Rectal smooth muscle tissue (tissue), 1 donor: ENCODE measurements at regions not wholly inside any gene's neighbourhood (a gene's known extent, or its start where the extent isn't known, plus 50 kb on each side); places are given as distances from the start of the nearest gene placed in this dataset.

ENCODE experiments used
- H3K27ac ChIP-seq: one replicate; pipeline ENCODE4 v1.7.0; 2013; ENCODE audit warnings: low read depth, low read length, inconsistent platforms
- H3K27me3 ChIP-seq: one replicate; pipeline ENCODE4 v1.7.0; 2013; ENCODE audit warnings: low read length; ENCODE audit not compliant: control insufficient read depth, insufficient read depth
- H3K36me3 ChIP-seq: one replicate; pipeline ENCODE4 v1.7.0; 2013; ENCODE audit warnings: low read length; ENCODE audit not compliant: control insufficient read depth, insufficient read depth
- H3K4me1 ChIP-seq: one replicate; pipeline ENCODE4 v1.7.0; 2013; ENCODE audit warnings: low read length; ENCODE audit not compliant: control insufficient read depth, insufficient read depth
- H3K4me3 ChIP-seq: one replicate; pipeline ENCODE4 v1.7.0; 2013; ENCODE audit warnings: low read length
- H3K9ac ChIP-seq: one replicate; pipeline ENCODE4 v1.7.0; 2013; ENCODE audit warnings: low read length

- H3K4me1 ChIP-seq: peaks cover 10% of the 10 kb centered on the region
- peak overlapping the region; percentile 71 for H3K27ac ChIP-seq
- no peak overlapping the region for H3K4me3 ChIP-seq
- H3K36me3 ChIP-seq: no peaks in the 10 kb centered on the region
- no peak overlapping the region for H3K9ac ChIP-seq
- no peaks in the 10 kb centered on the region for H3K27me3 ChIP-seq
Measured at GRCh38 chr2:8030573-8031303, 651.1 kb upstream of the ID2 start.

GRCh38 chr2:8031370-8031769, 650.5 kb upstream of the ID2 start:
- H3K27ac ChIP-seq: peak overlapping the region; percentile 71
- H3K4me3 ChIP-seq: no peak overlapping the region
- H3K4me1 ChIP-seq: peaks cover 10% of the 10 kb centered on the region
- H3K27me3 ChIP-seq: no peaks in the 10 kb centered on the region
- H3K36me3 ChIP-seq: no peaks in the 10 kb centered on the region
- H3K9ac ChIP-seq: no peak overlapping the region

GRCh38 chr2:8033546-8034096, 648.2 kb upstream of the ID2 start:
- H3K27ac ChIP-seq: no peak overlapping the region
- H3K4me1 ChIP-seq: peaks cover 10% of the 10 kb centered on the region
- no peak overlapping the region for H3K4me3 ChIP-seq
- H3K9ac ChIP-seq: no peak overlapping the region
- no peaks in the 10 kb centered on the region for H3K36me3 ChIP-seq
- H3K27me3 ChIP-seq: no peaks in the 10 kb centered on the region

DNA sequence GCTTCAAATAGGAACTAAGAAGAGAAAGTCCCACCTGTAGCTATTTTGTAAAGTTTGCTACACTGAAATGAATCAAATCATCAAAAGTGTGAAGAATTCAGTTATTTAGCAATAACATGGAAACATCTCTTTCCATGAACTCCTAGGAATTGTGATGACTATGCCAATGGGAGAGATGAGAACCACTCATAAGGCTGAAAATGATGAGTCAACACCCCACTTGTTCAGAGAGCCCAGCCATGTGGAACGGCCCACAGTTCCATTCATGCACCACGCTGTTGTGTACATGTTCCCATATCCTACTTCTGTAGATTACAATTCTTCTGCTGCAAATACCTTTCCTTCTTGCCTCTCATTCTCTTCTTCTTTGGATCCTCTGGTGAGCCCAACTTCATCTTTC, 645.5 kb upstream of the ID2 start:
- Histone ChIP-seq H3K27me3 (no peaks in the 10 kb centered on the region), H3K4me1 (peaks cover under 1% of the 10 kb centered on the region), H3K9ac (no peak overlapping the region), H3K27ac (no peak overlapping the region), H3K36me3 (no peaks in the 10 kb centered on the region), H3K4me3 (no peak overlapping the region)

DNA sequence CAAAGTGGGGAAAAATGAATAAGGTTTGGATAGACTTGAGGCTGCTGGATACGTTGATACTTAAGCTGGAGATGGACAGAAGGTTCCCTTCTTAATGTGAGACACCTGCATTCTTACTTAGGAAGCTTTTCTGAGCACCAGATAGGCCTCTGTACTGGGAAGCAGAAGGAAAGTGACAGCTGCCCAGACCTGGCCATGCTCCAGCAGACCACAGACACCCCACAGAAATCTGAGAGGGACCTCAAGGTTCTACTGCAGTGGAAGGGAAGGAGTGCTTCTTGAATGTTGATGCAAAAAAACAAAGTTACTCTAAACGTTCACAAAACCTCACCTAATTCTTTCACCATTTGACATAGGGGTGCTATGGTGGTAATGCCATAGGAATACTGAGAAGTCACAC, 642.1 kb upstream of the ID2 start:
- H3K27me3 ChIP-seq: no peaks in the 10 kb centered on the region

GRCh38 chr2:8043295-8043694, 638.6 kb upstream of the ID2 start:
- Histone ChIP-seq H3K9ac (no peak overlapping the region), H3K27ac (no peak overlapping the region), H3K36me3 (no peaks in the 10 kb centered on the region), H3K4me3 (no peak overlapping the region), H3K27me3 (no peaks in the 10 kb centered on the region), H3K4me1 (no peaks in the 10 kb centered on the region)

More for the DNA sequence above, 642.1 kb upstream of the ID2 start:
- H3K27ac ChIP-seq: no peak overlapping the region
- no peaks in the 10 kb centered on the region for H3K4me1 ChIP-seq
- H3K9ac ChIP-seq: no peak overlapping the region
- H3K36me3 ChIP-seq: no peaks in the 10 kb centered on the region
- no peak overlapping the region for H3K4me3 ChIP-seq

- Histone ChIP-seq H3K9ac (no peak overlapping the region), H3K27ac (no peak overlapping the region), H3K4me3 (no peak overlapping the region), H3K36me3 (no peaks in the 10 kb centered on the region), H3K27me3 (no peaks in the 10 kb centered on the region), H3K4me1 (no peaks in the 10 kb centered on the region)
Measured at GRCh38 chr2:8044046-8044594, 637.7 kb upstream of the ID2 start.

DNA sequence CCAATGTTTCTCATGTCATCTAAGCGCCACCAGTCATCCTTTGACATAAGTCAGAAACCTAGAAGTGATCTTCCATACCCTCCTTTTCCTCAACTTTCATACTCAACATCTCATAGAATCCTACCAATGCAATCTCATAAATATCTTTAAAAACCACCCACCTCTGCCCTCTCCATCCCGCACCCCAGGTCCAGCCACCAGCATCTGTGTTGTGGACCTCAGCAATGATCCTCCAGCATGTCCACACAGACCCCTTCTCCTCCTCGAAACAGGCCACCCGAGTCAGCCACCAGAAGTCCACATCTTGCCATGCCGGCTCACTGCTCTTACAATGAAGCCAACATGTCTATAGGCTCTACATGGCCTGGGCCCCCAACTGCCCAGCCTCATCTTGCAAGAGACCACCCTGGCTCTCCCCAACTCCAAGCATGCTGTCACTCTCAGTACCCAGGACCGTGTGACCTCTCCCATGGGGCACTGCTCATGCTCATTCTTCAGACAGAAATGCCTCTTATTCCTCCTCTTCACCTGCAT, 636.7 kb upstream of the ID2 start:
- no peak overlapping the region for H3K4me3 ChIP-seq

GRCh38 chr2:8046849-8047248, 635.0 kb upstream of the ID2 start:
- Histone ChIP-seq H3K9ac (no peak overlapping the region), H3K36me3 (no peaks in the 10 kb centered on the region), H3K27me3 (no peaks in the 10 kb centered on the region), H3K4me1 (no peaks in the 10 kb centered on the region), H3K4me3 (no peak overlapping the region), H3K27ac (no peak overlapping the region)

More for the DNA sequence above, 636.7 kb upstream of the ID2 start:
- Histone ChIP-seq H3K9ac (no peak overlapping the region), H3K36me3 (no peaks in the 10 kb centered on the region), H3K4me1 (no peaks in the 10 kb centered on the region), H3K27me3 (no peaks in the 10 kb centered on the region), H3K27ac (no peak overlapping the region)

DNA sequence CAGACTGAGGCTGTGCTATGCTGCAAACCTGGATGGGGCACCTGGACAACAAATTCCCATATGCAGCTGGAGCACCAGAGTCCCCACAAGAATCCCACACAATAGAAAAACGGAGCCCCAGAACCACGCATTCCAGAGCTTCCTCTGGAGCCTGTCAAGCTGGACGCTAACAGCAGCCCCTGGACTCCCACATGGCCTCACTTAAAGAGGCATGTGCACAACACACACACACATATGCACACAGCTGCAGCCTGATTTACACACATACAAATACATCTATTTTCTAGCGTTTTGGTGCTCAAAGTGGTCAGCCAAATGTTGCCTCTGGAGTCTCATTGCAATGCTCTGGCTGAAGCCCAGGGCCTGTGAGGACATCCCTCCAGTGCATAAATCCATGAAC, 632.7 kb upstream of the ID2 start:
- Histone ChIP-seq H3K36me3 (no peaks in the 10 kb centered on the region), H3K27me3 (no peaks in the 10 kb centered on the region), H3K27ac (no peak overlapping the region)

DNA sequence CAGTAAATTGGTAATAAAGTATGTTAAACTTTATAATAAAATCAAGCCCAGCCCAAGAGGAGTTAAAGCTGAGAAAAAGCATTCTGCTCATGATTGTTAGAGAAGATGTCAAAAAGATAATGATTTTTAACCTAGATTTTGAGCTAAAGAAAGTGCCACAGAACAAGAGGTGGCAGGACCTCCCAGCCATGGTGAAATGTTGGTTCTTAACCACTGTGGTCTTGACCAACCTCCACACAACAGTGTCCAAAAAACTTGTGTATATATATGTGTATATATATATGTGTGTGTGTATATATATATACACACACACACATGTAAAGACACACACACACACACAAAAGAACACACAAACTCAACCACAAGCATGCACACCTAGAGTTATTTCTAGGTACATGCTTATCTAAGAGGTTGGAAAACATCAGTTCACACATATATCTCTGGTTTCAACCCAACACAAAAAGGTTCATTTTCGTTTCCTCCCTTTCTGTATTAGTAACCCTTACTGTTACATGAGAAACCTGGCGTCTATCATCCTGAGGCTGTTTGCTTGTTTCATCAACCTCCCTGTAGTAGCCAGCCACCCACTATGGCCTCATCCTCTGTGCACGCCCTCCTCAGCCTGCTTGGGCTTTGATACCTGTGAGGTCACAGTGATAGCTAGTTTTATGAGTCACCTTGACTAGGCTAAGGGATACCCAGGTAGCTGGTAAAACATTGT, 631.8 kb upstream of the ID2 start:
- H3K27me3 ChIP-seq: no peaks in the 10 kb centered on the region
- no peaks in the 10 kb centered on the region for H3K36me3 ChIP-seq
- H3K9ac ChIP-seq: no peak overlapping the region
- H3K4me3 ChIP-seq: no peak overlapping the region
- H3K27ac ChIP-seq: no peak overlapping the region
- H3K4me1 ChIP-seq: no peaks in the 10 kb centered on the region

More for the DNA sequence above, 632.7 kb upstream of the ID2 start:
- Histone ChIP-seq H3K9ac (no peak overlapping the region), H3K4me1 (no peaks in the 10 kb centered on the region), H3K4me3 (no peak overlapping the region)

- H3K27ac ChIP-seq: no peak overlapping the region
- no peaks in the 10 kb centered on the region for H3K4me1 ChIP-seq
- no peak overlapping the region for H3K9ac ChIP-seq
- H3K27me3 ChIP-seq: no peaks in the 10 kb centered on the region
- no peak overlapping the region for H3K4me3 ChIP-seq
- H3K36me3 ChIP-seq: no peaks in the 10 kb centered on the region
Measured at GRCh38 chr2:8053216-8053615, 628.6 kb upstream of the ID2 start.
